Psoas muscle (tissue), 7 donors: ENCODE measurements at regions not wholly inside any gene's neighbourhood (a gene's known extent, or its start where the extent isn't known, plus 50 kb on each side); places are given as distances from the start of the nearest gene placed in this dataset.

ENCODE experiments used
- ATAC-seq, 4 donors: fragments of 200-7000 bp; cut with Tn5 transposase; one replicate each; pipeline ENCODE4 v1.9.1; 2020; ENCODE audit warnings: moderate library complexity in 3 of 4, mild to moderate bottlenecking in 2 of 4
- DNase-seq, 2 donors: peaks; one replicate each; pipeline ENCODE4 v3.0.0-alpha.2; 2020
- H3K27ac ChIP-seq: fragments of 200-600 bp; one replicate; pipeline ENCODE4 v1.8.0; 2022
- H3K27me3 ChIP-seq, 3 donors: fragments of 200-600 bp in 1 of 3; one replicate each; pipeline versions ENCODE4 v1.6.1 to v1.8.0; 2013 to 2022; ENCODE audit warnings: low read length in 2 of 3, mild to moderate bottlenecking in 2 of 3, moderate library complexity in 1 of 3; ENCODE audit not compliant: insufficient read depth in 3 of 3
- H3K36me3 ChIP-seq, 2 donors: fragments of 200-600 bp in 1 of 2; one replicate each; pipeline versions ENCODE4 v1.6.1 to v1.8.0; 2013 to 2022; ENCODE audit warnings: low read depth in 1 of 2, mild to moderate bottlenecking in 1 of 2, moderate library complexity in 1 of 2; ENCODE audit not compliant: insufficient read depth in 1 of 2
- H3K4me1 ChIP-seq: fragments of 200-600 bp; one replicate; pipeline ENCODE4 v1.8.0; 2022
- H3K4me3 ChIP-seq: fragments of 200-600 bp; one replicate; pipeline ENCODE4 v1.8.0; 2022; ENCODE audit warnings: mild to moderate bottlenecking
- H3K9me3 ChIP-seq: fragments of 200-600 bp; one replicate; pipeline ENCODE4 v1.8.0; 2022
- CTCF ChIP-seq: fragments of 200-600 bp; IDR thresholded peaks from one replicate; pipeline ENCODE4 v1.8.0; 2022; ENCODE audit warnings: antibody characterized with exemption
- WGBS, 3 donors: extraction: QIAGEN DNeasy Blood & Tissue Kit; methylation state at CpG; one replicate each; pipeline versions ENCODE4 v1.1.6 to v1.1.7; 2013; 5-methylcytosine and 5-hydroxymethylcytosine counted together
- intact Hi-C, 2 donors: fragments of 100-400 bp; cut with DNase I; formaldehyde crosslinking; loops; one replicate each; pipeline versions ENCODE4 v1.11.0 to v1.14.2; 2022
- donor health status: healthy with polysubstance abuse.
- donor health status: DM: no; HTN: no; CAD: no; lungs with moderate emphysema.
- donor health status: Bipolar disorder and iron deficiency.
- donor health status: healthy.
- donor health status: DM: yes; HTN: yes; CAD: no.
- donor health status: DM: no; HTN: no; CAD: no.
- donor health status: DM: yes; HTN: yes; CAD: no.

DNA sequence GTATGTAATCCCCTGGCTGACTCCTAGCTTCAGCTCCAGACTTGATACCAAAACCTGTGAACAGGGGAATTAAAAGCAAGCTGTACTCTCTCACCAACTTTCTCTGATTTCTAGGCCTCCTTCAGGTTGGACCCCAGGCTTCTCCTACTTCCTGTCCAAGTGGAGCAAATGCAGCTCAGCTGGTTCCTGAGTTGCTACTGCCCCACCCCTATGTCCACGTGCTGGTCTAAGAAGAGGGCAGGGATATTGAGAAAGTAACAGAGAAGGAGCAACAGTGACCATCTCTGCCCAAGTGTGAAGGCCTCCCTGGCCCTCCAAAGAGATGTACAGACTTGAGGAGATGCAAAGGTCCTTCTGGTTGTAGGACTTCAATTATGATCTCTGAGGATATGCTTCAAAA lies 188.3 kb upstream of the MCHR2 start:
- no peak overlapping the region for H3K4me3 ChIP-seq
- no peaks in the 10 kb centered on the region for H3K27me3 ChIP-seq
- ATAC-seq (no peak), DNase-seq (no peak)
- no peaks in the 10 kb centered on the region for H3K36me3 ChIP-seq
- WGBS, 3 donors = 38 to 73% (median 60%) methylated on average over 1 of the region's 1 CpG
- peaks cover 3% of the 10 kb centered on the region for H3K4me1 ChIP-seq
- TF ChIP-seq CTCF = no peak
- no peak overlapping the region for H3K27ac ChIP-seq
- intact Hi-C loops = no loop called here
- no peaks in the 10 kb centered on the region for H3K9me3 ChIP-seq

DNA sequence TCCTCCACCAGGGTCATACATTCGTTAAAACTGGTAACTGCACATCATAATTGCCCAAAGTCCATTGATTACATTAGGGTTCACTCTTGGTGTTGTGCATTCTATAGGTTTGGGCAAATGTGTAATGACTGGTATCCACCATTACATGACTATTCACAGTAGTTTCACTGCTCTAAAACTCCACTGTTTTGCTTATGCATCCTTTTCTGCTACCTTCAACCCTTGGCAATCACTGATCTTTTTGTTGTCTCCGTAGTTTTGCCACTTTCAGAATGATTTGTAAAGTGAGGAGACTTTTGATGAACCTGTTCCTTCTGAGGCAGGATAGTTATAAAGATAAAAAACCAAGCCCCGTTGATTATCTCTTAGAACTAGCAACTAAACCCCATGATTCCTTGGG lies 187.3 kb upstream of the MCHR2 start:
- 86 to 88% (median 86%) methylated on average over 3 of the region's 3 CpGs for WGBS, 3 donors
- no peak for ATAC-seq
- Histone ChIP-seq H3K27me3 (no peaks in the 10 kb centered on the region), H3K4me1 (peaks cover 3% of the 10 kb centered on the region), H3K36me3 (no peaks in the 10 kb centered on the region), H3K4me3 (no peak overlapping the region), H3K9me3 (no peaks in the 10 kb centered on the region), H3K27ac (no peak overlapping the region)
- TF ChIP-seq CTCF = no peak
- DNase-seq = no peak
- intact Hi-C loops = no loop called here

- no peaks in the 10 kb centered on the region for H3K36me3 ChIP-seq
- H3K4me1 ChIP-seq = peaks cover 3% of the 10 kb centered on the region
- no peak for DNase-seq
- WGBS, 3 donors = 68 to 95% (median 80%) methylated on average over 1 of the region's 1 CpG
- H3K9me3 ChIP-seq = no peaks in the 10 kb centered on the region
- intact Hi-C loops = loop anchor here in 1 of 2 donors (5.0 kb wide), 1 partner anchor 288 kb away; no protein-coding TSS in a partner anchor
- H3K27ac ChIP-seq = no peak overlapping the region
- no peak for ATAC-seq
- no peaks in the 10 kb centered on the region for H3K27me3 ChIP-seq
- TF ChIP-seq CTCF = no peak
- H3K4me3 ChIP-seq = no peak overlapping the region
Measured at GRCh38 chr6:100179576-100179975, 185.6 kb upstream of the MCHR2 start.

DNA sequence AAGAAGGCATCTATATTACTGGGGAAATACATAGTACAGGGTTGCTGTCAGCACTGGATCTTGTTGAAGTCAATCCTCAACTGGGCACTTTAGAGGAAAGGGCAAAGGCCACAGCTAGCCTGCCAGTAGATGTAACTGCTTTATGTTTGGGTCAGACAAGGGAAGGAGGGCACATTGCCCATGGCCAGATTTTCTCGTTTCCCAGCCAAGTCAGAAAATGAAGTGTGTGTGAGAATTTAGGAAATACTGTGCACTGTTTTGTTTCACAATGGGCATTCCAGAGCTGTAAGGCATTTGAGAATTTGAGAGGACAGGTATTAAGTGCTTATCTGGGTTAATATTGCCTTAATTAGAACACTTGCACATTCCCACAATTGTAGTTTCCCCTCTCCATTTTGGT lies 183.9 kb upstream of the MCHR2 start:
- WGBS, 3 donors = 15 to 20% (median 18%) methylated on average over 1 of the region's 1 CpG
- ATAC-seq = no peak
- no peak for DNase-seq
- Histone ChIP-seq H3K4me3 (no peak overlapping the region), H3K27me3 (no peaks in the 10 kb centered on the region), H3K36me3 (no peaks in the 10 kb centered on the region), H3K27ac (no peak overlapping the region), H3K4me1 (peaks cover 3% of the 10 kb centered on the region), H3K9me3 (no peaks in the 10 kb centered on the region)
- no peak for TF ChIP-seq CTCF
- intact Hi-C loops = loop anchor here in 1 of 2 donors (5.0 kb wide), 1 partner anchor 289 kb away; no protein-coding TSS in a partner anchor

DNA sequence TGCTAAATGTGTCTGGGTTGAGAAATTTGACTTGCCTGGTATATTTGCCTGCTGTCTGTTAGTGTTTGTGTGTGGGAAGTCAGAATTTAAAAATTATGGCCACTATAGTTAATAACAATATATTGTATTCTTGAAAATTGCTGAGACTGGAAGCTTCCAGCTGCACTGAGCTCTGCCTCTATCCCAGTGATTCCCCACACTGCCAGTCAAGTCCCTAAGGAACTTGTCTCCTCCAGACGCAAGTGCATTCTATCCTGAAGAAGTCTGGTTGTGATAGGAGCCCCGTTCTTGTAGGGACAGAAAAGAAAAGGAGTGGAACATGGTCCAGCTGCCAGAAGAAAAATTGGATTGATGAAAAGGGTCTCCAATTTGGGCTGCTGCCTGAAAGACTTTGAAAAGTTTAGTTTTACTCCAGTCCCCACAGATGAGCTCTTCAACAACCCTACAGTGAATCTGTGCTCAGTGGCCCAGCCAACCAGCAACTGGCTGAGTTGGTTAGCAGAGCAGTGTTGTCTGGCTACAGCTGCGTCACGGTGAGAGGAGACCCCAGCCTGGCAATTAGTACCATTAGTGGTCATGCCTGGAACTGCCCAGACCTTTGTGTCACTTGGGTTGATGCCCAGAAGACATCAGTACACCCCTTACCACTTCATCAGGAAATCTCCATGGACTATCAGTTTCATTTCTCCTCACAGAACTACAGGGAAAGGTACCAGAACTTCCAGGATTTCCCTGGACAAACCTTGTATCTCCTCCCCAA lies 183.1 kb upstream of the MCHR2 start:
- Histone ChIP-seq H3K36me3 (no peaks in the 10 kb centered on the region), H3K4me1 (peaks cover 6% of the 10 kb centered on the region), H3K9me3 (no peaks in the 10 kb centered on the region), H3K27me3 (no peaks in the 10 kb centered on the region), H3K4me3 (no peak overlapping the region), H3K27ac (peak overlapping the region; percentile 20)
- intact Hi-C loops = loop anchor here in 1 of 2 donors (5.0 kb wide), 1 partner anchor 290 kb away; no protein-coding TSS in a partner anchor
- DNase-seq (no peak), ATAC-seq (peak in 2 of 4 donors; percentile 27 to 44)
- 42 to 48% (median 44%) methylated on average over 4 of the region's 4 CpGs for WGBS, 3 donors
- TF ChIP-seq CTCF = no peak
